WTC11 (cell line): ENCODE measurements at regions not wholly inside any gene's neighbourhood (a gene's known extent, or its start where the extent isn't known, plus 50 kb on each side); places are given as distances from the start of the nearest gene placed in this dataset.

Source experiments
- ATAC-seq: fragments of 200-7000 bp; cut with Tn5 transposase; 2 replicates; pipeline ENCODE4 v1.10.0; 2021; ENCODE audit warnings: mild to moderate bottlenecking, moderate library complexity
- CTCF ChIA-PET: fragments of 300-600 bp; sonication (Branson Sonifier 250); formaldehyde crosslinking; loops from one replicate; lab custom pipeline; 2021; ENCODE audit warnings: antibody characterized with exemption; lab: Charles Lee
- POLR2A ChIA-PET: fragments of 350-600 bp; sonication (Branson Sonifier 250); formaldehyde crosslinking; loops from one replicate; lab custom pipeline; 2021; ENCODE audit warnings: antibody characterized with exemption; lab: Charles Lee
- DNase-seq: peaks from one replicate; pipeline ENCODE4 v3.0.0; 2021; ENCODE audit warnings: low spot score
- H3K27ac Mint-ChIP-seq: 2 replicates; pipeline ENCODE4 v1.8.0; 2021; ENCODE audit warnings: mixed read lengths
- H3K27me3 Mint-ChIP-seq: 2 replicates; pipeline ENCODE4 v1.8.0; 2021; ENCODE audit warnings: low read depth, mild to moderate bottlenecking, moderate library complexity, mixed read lengths
- H3K36me3 Mint-ChIP-seq: 2 replicates; pipeline ENCODE4 v1.8.0; 2021; ENCODE audit warnings: mixed read lengths
- H3K4me1 Mint-ChIP-seq: 2 replicates; pipeline ENCODE4 v1.8.0; 2022; ENCODE audit warnings: mixed read lengths
- H3K4me3 Mint-ChIP-seq: 2 replicates; pipeline ENCODE4 v1.8.0; 2021; ENCODE audit warnings: mild to moderate bottlenecking, moderate library complexity, mixed read lengths
- H3K9me3 Mint-ChIP-seq: 2 replicates; pipeline ENCODE4 v1.8.0; 2021; ENCODE audit warnings: mixed read lengths
- ATF2 ChIP-seq: sonication (generic); formaldehyde crosslinking; IDR thresholded peaks from 2 replicates; pipeline ENCODE4 v1.8.1; 2022; ENCODE audit warnings: low read depth, missing genetic modification reagents, borderline replicate concordance
- ATF3 ChIP-seq: sonication (generic); formaldehyde crosslinking; conservative IDR thresholded peaks from 2 replicates; pipeline ENCODE4 v1.8.1; 2022; ENCODE audit warnings: mild to moderate bottlenecking, missing genetic modification reagents
- CDX4 ChIP-seq: fragments of 250-450 bp; sonication (Bioruptor Pico); IDR thresholded peaks from 2 replicates; pipeline ENCODE4 v1.9.0; 2021; ENCODE audit warnings: moderate library complexity, mild to moderate bottlenecking, inconsistent platforms, borderline replicate concordance
- CREM ChIP-seq: sonication (generic); formaldehyde crosslinking; IDR thresholded peaks from 2 replicates; pipeline ENCODE4 v1.8.1; 2022; ENCODE audit warnings: mild to moderate bottlenecking, missing genetic modification reagents, moderate library complexity
- FOXP4 ChIP-seq: sonication (generic); formaldehyde crosslinking; IDR thresholded peaks from 2 replicates; pipeline ENCODE4 v1.8.0; 2022; ENCODE audit warnings: mild to moderate bottlenecking, missing genetic modification reagents
- KAT7 ChIP-seq: sonication (generic); formaldehyde crosslinking; IDR thresholded peaks from 2 replicates; pipeline ENCODE4 v1.8.1; 2023; ENCODE audit warnings: missing genetic modification reagents, mild to moderate bottlenecking, borderline replicate concordance
- PRRX2 ChIP-seq: fragments of 250-450 bp; sonication (Bioruptor Pico); IDR thresholded peaks from 2 replicates; pipeline ENCODE4 v1.8.0; 2021; ENCODE audit warnings: mild to moderate bottlenecking
- RELA ChIP-seq: sonication (generic); formaldehyde crosslinking; IDR thresholded peaks from 2 replicates; pipeline ENCODE4 v1.8.1; 2022; ENCODE audit warnings: missing genetic modification reagents, mild to moderate bottlenecking, borderline replicate concordance
- RORB ChIP-seq: fragments of 250-450 bp; sonication (Bioruptor Pico); IDR thresholded peaks from 2 replicates; pipeline ENCODE4 v1.9.0; 2021; ENCODE audit warnings: mild to moderate bottlenecking
- SMAD3 ChIP-seq: sonication (generic); formaldehyde crosslinking; IDR thresholded peaks from 2 replicates; pipeline ENCODE4 v1.8.0; 2022; ENCODE audit warnings: missing genetic modification reagents, mild to moderate bottlenecking, borderline replicate concordance
- SMAD4 ChIP-seq: sonication (generic); formaldehyde crosslinking; IDR thresholded peaks from 2 replicates; pipeline ENCODE4 v1.8.0; 2022; ENCODE audit warnings: mild to moderate bottlenecking, missing genetic modification reagents
- SOX15 ChIP-seq: fragments of 250-450 bp; sonication (Bioruptor Pico); IDR thresholded peaks from 2 replicates; pipeline ENCODE4 v1.9.0; 2021; ENCODE audit warnings: mild to moderate bottlenecking
- TF ChIP-seq, protein P1 (sequence below): sonication (generic); formaldehyde crosslinking; IDR thresholded peaks from 2 replicates; pipeline ENCODE4 v1.8.0; 2022; ENCODE audit warnings: missing genetic modification reagents
- TF ChIP-seq, protein P2 (sequence below): fragments of 200-600 bp; IDR thresholded peaks from 2 replicates; pipeline ENCODE4 v1.8.0; 2022; ENCODE audit warnings: antibody characterized with exemption
- TF ChIP-seq, protein P3 (sequence below): sonication (generic); formaldehyde crosslinking; IDR thresholded peaks from 2 replicates; pipeline ENCODE4 v1.8.1; 2022; ENCODE audit warnings: mild to moderate bottlenecking, missing genetic modification reagents, moderate library complexity, borderline replicate concordance
- TF ChIP-seq, protein P4 (sequence below): fragments of 250-450 bp; sonication (Bioruptor Pico); IDR thresholded peaks from 2 replicates; pipeline ENCODE4 v1.9.0; 2021; ENCODE audit warnings: mild to moderate bottlenecking

DNA sequence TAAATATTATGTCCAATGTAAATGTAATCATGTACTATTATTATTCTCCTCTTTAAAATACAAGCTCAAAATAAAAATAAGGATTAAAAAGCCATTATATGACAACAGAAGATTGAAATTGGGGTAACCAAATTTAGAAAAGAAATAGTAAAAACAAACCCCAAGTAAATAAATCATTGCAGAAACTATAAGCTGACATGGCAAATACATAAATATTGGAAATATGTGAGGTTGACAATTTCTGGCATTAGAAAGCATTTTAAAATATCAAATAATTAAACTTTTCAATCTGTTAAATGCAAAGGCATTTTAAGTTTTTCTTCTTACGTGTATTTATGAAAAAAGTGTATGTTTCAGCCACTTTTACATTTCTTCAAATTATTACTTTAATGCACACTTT is 394.7 kb upstream of the DACH1 start (continued):
- TF ChIP-seq FOXP4 (no peak), SMAD4 (CRISPR knock-in tag) (no peak), PRRX2 (CRISPR knock-in tag) (no peak), CREM (CRISPR knock-in tag) (no peak), ATF2 (no peak), ATF3 (CRISPR knock-in tag) (no peak), SMAD3 (CRISPR knock-in tag) (no peak)
- TF ChIP-seq, protein P1, sequence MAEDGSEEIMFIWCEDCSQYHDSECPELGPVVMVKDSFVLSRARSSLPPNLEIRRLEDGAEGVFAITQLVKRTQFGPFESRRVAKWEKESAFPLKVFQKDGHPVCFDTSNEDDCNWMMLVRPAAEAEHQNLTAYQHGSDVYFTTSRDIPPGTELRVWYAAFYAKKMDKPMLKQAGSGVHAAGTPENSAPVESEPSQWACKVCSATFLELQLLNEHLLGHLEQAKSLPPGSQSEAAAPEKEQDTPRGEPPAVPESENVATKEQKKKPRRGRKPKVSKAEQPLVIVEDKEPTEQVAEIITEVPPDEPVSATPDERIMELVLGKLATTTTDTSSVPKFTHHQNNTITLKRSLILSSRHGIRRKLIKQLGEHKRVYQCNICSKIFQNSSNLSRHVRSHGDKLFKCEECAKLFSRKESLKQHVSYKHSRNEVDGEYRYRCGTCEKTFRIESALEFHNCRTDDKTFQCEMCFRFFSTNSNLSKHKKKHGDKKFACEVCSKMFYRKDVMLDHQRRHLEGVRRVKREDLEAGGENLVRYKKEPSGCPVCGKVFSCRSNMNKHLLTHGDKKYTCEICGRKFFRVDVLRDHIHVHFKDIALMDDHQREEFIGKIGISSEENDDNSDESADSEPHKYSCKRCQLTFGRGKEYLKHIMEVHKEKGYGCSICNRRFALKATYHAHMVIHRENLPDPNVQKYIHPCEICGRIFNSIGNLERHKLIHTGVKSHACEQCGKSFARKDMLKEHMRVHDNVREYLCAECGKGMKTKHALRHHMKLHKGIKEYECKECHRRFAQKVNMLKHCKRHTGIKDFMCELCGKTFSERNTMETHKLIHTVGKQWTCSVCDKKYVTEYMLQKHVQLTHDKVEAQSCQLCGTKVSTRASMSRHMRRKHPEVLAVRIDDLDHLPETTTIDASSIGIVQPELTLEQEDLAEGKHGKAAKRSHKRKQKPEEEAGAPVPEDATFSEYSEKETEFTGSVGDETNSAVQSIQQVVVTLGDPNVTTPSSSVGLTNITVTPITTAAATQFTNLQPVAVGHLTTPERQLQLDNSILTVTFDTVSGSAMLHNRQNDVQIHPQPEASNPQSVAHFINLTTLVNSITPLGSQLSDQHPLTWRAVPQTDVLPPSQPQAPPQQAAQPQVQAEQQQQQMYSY (CRISPR knock-in tag) = no peak
- TF ChIP-seq, protein P2, sequence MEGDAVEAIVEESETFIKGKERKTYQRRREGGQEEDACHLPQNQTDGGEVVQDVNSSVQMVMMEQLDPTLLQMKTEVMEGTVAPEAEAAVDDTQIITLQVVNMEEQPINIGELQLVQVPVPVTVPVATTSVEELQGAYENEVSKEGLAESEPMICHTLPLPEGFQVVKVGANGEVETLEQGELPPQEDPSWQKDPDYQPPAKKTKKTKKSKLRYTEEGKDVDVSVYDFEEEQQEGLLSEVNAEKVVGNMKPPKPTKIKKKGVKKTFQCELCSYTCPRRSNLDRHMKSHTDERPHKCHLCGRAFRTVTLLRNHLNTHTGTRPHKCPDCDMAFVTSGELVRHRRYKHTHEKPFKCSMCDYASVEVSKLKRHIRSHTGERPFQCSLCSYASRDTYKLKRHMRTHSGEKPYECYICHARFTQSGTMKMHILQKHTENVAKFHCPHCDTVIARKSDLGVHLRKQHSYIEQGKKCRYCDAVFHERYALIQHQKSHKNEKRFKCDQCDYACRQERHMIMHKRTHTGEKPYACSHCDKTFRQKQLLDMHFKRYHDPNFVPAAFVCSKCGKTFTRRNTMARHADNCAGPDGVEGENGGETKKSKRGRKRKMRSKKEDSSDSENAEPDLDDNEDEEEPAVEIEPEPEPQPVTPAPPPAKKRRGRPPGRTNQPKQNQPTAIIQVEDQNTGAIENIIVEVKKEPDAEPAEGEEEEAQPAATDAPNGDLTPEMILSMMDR = no peak
- TF ChIP-seq, protein P3, sequence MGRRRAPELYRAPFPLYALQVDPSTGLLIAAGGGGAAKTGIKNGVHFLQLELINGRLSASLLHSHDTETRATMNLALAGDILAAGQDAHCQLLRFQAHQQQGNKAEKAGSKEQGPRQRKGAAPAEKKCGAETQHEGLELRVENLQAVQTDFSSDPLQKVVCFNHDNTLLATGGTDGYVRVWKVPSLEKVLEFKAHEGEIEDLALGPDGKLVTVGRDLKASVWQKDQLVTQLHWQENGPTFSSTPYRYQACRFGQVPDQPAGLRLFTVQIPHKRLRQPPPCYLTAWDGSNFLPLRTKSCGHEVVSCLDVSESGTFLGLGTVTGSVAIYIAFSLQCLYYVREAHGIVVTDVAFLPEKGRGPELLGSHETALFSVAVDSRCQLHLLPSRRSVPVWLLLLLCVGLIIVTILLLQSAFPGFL (CRISPR knock-in tag) = no peak

DNA sequence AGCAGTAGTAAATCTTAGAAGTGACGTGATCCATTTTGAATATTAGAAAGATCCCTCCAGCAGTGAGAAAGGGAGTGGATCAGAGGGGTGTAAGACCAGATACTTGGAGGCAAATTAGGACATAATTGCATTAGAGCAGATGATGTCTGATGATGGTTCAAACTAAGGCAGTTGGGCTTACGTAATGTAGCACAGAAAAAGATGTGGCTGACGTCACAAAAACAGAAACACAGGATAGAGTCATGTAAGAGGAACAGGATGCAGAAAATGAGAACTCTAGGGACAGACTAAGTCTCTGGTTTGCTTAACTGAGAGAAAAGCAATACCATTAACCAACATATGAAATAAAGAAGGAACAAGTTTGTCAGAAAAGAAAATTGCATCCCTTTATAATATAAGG is 392.5 kb upstream of the DACH1 start:
- no peak for DNase-seq
- Mint-ChIP-seq H3K4me3 (no peak overlapping the region), H3K27me3 (no peaks in the 10 kb centered on the region), H3K9me3 (no peaks in the 10 kb centered on the region), H3K4me1 (peaks cover 11% of the 10 kb centered on the region), H3K36me3 (no peaks in the 10 kb centered on the region), H3K27ac (no peak overlapping the region)
- CTCF ChIA-PET = no interaction called here
- TF ChIP-seq, protein P4, sequence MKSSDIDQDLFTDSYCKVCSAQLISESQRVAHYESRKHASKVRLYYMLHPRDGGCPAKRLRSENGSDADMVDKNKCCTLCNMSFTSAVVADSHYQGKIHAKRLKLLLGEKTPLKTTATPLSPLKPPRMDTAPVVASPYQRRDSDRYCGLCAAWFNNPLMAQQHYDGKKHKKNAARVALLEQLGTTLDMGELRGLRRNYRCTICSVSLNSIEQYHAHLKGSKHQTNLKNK (CRISPR knock-in tag) = no peak
- POLR2A ChIA-PET = no interaction called here
- ATAC-seq = no peak

GRCh38 chr13:72258340-72258981 is 391.5 kb upstream of the DACH1 start:
- ChIA-PET POLR2A (interaction anchor here (0.7 kb wide), 1 partner anchor 77 kb away, joined by 3 read pairs; no protein-coding TSS in a partner anchor), CTCF (no interaction called here)
- TF ChIP-seq KAT7 (CRISPR knock-in tag) (no peak), RELA (CRISPR knock-in tag) (no peak), RORB (CRISPR knock-in tag) (no peak), SOX15 (CRISPR knock-in tag) (no peak), CDX4 (CRISPR knock-in tag) (no peak)
- Mint-ChIP-seq H3K4me3 (no peak overlapping the region), H3K36me3 (no peaks in the 10 kb centered on the region), H3K9me3 (no peaks in the 10 kb centered on the region), H3K4me1 (peaks cover 11% of the 10 kb centered on the region), H3K27me3 (no peaks in the 10 kb centered on the region), H3K27ac (no peak overlapping the region)
- peak; percentile 35 for DNase-seq
- peak; percentile 89 for ATAC-seq
